Daoy (cell line): ENCODE measurements at regions not wholly inside any gene's neighbourhood (a gene's known extent, or its start where the extent isn't known, plus 50 kb on each side); places are given as distances from the start of the nearest gene placed in this dataset.
A peak's percentile ranks its signal among the peaks of the same experiment; 100 is the strongest.

ENCODE experiments used
- DNase-seq: peaks from one replicate; pipeline ENCODE4 v3.0.0-alpha.2; 2015; ENCODE audit warnings: low read depth

DNA sequence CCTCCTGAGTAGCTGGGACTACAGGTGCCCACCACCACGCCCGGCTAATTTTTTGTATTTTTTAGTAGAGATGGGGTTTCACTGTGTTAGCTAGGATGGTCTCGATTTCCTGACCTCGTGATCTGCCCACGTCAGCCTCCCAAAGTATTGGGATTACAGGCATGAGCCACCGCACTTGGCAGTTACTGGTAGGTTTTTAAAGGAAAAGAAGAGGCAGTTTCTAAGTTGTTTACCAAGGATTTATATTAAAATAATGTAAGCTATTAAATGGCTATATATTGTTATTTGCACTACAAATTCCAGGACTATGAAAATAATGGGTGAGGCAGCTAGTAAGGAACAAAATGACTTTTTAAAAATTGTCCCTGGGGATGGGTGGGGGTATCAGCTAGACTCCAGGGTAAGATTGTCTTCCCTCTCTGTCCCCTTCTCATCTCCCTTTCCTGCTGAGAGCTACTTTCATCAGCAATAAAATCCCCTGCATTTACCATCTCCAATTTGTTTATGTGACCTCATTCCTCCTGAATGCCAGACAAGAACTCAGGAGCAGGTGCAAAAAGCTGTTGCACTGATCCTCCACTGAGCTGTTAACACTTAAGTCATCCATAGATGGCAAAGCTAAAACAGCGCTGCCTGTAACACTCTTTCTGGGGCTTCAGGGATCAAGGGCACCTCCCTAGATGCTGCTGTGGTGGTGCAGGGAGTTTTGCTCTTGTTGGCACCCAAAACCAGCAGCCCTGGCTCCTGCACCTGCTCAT is 165.2 kb downstream of the ZPLD1 start:
- no peak for DNase-seq

DNA sequence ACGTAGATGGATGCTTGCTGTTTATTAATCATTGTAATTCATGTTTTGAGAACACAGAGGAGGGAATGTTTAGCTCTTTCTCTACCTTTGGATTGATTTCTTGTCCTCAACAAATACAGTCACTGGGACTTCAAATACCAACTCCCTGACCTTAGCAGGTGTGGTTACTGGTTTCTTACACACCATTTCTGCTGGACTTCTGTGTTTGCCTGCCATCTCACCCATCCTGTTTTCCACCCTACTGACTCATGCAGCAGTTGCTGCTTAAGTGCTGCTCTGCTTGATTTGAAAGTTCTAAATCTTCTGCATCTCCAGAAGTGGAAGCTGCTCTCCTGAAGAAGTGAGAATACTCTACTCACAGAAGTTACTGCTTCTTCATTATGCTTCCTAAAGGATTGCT is 170.3 kb downstream of the ZPLD1 start:
- DNase-seq, result no peak

DNA sequence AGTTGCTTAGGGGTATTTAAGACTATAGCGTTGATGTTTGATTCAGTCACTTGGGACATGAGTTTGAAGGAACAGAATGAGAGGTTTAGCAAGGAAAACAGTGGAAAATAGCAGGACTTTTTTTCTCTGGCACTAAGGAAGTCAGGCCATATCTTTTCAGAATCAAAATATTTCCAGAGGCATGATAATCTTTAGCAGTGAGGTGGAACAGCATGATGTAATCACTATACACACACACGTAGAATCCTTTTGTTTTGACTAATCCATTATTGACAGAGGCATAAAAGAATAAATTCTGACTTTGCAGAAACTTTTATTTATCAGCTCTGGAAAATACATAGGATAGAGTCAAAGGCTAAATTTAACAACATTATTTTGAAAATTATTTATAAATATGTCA is 174.1 kb downstream of the ZPLD1 start:
- no peak for DNase-seq

DNA sequence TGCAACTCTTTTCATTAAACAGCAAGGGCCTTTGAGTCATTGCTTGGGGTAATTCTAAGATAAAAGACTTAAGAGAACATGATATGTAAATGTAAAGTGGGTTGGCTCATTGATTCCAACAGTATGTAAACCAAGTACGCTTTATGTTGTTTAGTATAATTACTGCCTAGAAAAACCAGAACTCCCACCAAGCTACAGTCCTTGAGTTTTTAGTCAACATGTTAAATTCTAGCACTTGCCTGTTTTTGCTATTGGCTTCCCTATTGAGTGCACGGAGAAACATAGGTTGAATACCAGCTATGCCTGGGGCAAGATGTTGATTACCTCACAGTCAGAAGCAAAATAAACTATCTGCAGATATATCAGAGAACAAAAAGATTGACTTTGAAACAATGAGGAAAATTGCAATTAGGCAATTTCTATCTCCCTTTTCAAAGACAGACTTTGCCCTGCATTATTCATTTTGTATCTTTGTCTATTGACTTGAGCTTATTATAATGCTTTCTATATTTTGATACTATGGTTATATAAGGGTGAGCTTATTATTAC is 179.3 kb downstream of the ZPLD1 start:
- no peak for DNase-seq

DNA sequence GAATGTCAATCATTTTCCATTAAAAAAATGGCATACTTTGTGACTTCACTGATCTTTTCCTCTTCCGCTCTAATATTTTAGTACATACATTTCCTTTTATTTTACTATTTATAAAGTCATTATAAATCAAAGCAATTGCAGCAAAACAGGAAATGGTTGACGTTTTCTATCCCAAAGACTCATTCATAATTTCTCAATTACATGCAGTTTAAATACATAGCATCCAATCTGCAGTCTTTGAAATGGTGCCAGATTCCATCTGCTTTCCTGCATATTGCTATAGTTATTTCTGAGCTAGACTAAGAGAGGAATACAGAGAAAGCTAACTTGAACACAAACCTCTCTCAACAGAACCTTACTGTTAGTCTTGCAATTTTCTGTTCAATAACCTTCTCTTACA is 179.8 kb downstream of the ZPLD1 start:
- no peak for DNase-seq

DNA sequence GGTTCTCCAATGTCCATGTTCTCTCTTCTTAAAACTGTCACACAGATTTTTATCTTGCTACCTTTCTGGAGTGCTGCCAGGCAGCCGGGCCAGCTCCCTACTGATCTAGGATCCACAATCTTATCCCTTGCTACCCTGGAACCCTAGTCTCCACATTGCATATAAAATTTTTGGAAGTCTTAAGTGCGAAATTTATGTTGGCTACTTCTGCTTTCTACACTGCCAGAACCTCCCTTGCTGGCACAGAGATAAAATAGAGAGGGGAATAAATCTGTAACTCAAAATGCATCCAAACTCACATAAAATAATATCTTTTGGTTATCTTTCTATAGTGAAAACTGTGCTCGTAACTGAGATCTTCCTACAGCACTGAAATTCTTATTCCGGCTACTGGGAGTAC is 182.6 kb downstream of the ZPLD1 start:
- no peak for DNase-seq

DNA sequence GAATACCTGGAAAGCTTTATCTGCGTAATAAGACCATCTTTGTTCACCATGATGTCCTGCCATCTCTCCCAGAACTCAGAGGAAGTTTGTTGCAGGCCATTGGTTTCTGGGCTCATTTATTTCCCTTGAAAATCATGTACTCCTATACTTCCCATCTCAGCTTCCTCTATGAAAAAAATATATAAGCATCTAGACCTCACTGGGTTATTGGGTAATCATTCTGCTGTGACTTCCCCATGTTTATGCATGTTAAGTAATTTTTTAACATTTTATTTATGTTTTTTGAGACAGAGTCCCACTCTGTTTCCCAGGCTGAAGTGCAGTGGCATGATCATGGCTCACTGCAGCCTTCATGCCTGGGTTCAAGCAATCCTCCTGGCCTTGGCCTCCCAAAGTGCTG is 184.5 kb downstream of the ZPLD1 start:
- DNase-seq, result no peak

DNA sequence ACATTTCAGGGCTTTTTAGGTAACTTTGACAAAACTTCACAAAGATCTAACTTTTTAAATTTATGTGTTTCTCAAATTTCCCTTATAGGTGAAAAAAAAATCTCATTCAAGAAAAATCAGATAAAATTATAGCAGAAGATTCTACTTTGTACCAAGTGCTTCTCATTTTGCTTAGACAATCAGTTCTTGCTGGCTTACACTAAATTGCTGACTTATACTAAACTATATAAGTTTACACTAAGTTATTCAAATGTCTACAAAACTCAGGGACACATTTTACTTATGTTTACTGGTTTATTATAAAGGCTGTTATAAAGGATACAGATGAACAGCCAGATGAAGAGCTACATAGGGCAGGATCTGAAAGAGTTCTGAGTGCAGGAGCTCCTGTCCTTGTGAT is 195.1 kb downstream of the ZPLD1 start:
- no peak for DNase-seq

DNA sequence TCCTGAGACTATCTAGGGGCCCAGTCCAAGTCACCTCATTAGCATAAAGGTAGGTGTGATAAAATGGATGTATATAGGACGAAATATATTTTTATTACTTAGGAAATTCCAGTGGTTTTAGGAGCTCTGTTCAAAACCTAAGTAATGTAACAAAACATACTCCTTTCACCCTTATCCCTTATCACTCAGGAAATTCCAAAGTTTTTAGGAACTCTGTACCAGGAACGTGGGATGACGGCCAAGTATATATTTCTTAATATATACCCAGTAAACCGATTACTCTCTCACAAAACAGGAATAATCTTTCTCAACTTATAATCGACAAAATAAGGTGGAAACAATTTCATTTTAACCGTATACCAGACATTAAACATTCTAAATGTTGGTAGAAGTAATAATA is 195.7 kb downstream of the ZPLD1 start:
- no peak for DNase-seq

DNA sequence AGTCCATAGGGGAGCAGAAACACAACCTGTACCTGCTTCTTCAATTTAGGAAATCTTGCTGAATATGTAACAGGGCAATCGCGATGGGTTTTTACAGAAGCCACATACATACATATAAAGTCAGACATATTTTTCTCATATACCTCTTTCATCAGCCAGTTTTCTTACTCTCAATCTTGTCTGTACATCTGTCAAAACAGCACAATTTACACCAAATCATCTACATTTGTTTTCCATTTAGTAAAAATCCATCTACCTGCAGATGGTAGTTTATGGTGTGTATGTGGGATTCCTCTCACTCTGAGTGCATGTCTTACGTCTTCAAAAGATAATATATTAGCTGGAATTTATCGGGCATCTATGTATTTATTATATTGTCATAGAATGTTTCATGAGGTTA is 208.7 kb downstream of the ZPLD1 start:
- no peak for DNase-seq

DNA sequence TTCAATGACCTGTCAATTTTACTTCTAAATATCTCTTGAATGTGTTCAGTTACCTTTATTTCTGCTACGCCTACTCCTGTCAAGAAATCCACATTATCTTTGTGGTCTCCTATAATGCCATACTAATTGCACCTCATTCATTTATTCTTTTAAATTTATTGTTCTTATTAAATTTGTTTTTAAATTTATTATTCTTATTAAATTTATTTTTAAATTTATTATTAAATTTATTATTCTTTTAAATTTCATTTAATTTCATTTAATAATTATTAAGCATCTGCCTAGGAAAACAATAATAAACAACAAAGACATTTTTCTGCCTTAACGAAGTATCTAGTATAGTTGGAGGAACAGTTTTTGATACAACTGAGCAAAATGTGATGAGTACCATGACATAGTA is 211.7 kb downstream of the ZPLD1 start:
- DNase-seq, result no peak

DNA sequence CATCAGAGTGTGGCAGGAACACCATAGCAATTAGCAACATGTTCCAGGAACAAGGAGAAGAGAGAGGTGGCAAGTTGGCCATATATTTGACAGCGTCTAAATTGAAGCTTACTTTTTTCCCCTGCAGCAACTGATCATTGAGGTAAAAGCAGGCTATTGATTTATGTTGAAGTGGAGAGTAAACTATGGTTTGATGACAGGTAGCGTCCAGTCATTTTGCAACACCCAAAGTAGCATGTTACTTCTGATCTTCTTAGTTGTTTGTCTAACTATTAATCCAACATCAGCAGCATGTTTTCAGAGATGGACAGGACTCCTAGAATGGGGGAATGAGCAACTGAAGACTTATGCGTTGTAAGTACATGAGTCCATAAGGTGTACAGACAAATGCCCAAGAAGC is 225.8 kb downstream of the ZPLD1 start:
- no peak for DNase-seq

DNA sequence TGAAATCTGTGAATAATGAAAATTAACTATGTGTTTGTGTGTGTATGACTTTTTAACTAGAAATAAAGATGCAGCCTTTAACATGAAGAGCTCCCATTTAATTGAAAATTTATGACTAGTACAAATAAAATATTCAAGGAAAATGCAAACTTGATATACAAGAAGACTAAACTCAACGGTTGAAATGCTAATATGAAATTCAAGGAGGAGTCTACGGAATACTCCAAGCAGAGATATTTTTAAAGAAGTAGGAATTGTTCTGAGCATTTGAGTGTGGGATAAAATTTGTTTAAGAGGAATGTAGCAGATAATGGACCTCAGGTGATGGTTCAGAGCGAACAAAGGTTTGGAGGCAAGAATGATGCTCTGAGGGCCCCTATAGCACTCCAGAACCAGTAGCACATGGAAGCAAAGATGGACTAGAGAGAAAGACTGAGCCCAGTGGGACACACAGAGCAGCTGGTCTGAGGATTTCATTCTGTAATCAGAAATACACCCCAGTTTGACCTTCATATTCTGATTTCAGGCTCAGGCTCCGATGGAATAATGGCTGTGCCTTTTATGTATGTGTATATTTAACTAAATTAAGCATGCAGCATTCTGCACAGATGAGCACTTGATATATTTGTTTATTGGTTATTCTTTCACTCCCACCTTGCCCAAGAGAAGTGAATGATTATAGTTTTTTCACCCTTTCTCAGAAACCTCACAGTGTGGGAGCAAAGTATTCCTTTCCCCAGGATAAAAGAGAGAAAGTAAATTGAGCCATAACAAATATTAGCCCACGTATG is 227.1 kb downstream of the ZPLD1 start:
- no peak for DNase-seq

DNA sequence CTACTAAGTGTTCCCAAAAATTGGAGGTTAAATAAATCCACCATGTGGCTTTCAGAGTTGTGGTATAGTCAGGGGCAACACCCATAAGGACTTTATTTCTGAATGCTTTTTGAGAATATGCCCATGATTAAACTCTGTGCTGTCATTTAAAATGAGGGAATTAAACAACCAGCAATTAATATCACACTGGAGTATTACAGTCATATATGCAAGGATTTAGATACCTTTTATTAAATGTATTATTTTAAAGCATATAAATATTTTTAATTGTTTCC is 227.6 kb downstream of the ZPLD1 start:
- no peak for DNase-seq

DNA sequence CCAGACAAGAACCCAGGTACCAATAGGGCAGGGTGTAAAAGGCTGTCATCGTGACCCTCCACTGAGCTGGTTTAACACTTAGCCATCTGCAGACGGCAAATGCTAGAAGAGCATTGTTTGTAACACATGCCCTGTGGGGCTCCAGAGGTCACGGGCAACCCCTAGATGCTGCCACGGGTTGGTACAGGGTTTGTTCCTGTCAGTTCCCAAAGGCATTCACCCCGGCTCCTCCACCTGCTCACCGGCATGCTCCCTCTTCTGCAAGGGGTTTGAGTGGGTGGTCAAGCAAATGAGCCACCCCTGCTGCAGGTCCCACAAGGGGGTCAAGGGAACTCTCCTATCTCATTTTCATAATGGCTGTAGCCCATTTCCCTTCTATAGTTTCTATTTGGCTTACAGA is 229.3 kb downstream of the ZPLD1 start:
- DNase-seq, result no peak

DNA sequence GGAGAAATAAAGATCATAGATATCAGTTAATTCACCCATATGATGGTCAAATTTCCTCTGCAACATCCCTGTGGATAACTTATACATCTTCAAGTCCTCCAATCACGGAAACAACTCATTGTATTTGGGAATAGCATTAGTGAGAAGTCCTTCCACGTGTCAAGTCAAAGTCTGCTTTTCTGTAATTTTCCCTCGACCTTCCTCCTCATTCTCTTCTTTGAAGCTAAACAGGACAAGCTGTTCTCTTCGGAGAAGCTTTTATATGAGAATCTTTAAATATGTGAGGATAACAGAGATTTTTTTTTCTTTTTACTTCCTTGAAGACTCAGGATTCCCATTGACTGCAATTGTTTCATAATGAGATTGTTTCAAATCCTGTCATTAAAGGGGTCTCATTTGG is 230.4 kb downstream of the ZPLD1 start:
- DNase-seq, result no peak

DNA sequence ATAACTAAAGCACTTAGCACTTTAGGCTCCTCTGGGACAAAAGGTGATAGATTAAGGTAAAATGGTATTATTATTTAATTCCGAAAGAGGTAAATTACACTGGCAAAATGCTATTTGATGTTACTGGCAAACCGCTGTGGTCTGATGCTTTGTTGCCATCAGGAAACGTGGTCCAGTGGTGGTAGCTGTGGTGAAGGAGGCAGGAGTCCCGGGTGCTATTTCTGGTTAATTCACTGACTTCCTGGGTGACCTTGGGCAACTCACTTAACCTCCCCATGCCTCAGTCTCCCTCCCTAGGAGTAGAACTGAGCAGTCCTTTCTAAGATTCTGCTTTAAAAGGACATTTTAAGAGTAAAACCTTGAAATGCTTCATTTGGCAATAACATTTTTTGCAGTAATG is 233.4 kb downstream of the ZPLD1 start:
- DNase-seq, result no peak

DNA sequence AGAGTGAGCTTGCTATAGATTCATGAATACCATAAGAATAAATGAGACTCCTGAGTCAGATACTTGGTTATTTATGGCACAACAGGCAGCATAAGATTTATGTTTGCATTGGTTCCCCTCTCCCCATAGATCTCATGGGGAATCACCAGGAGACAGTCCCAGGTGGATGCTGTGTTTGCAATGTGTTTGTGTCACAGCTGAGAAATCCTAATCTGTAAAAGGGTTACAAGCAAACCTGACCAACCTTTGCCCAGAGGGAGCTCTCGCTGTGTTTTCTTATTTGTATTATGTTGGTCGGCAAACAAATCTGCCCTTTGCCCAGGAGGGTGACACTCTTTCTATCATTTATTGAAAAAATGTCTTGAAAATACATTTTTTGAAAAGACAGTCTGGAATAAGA is 236.2 kb downstream of the ZPLD1 start:
- no peak for DNase-seq

DNA sequence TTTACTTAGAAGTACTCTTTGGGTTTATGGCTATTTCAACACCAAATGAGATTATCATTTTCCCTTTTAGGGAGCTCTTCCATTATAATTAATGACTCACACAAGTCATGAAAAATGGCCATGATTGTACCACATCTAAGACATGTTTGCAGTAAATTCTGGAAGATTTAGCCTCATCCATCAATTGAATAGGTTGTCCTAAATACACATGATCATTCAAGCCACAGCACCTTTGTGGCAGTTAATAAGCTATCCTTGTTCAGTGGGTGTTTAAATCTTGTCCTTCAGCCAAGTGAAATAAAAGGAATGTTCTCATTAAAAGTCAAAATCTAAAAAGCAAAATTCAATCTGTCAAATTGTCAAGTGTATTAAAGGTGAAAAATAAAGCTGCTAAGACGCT is 237.5 kb downstream of the ZPLD1 start:
- no peak for DNase-seq

DNA sequence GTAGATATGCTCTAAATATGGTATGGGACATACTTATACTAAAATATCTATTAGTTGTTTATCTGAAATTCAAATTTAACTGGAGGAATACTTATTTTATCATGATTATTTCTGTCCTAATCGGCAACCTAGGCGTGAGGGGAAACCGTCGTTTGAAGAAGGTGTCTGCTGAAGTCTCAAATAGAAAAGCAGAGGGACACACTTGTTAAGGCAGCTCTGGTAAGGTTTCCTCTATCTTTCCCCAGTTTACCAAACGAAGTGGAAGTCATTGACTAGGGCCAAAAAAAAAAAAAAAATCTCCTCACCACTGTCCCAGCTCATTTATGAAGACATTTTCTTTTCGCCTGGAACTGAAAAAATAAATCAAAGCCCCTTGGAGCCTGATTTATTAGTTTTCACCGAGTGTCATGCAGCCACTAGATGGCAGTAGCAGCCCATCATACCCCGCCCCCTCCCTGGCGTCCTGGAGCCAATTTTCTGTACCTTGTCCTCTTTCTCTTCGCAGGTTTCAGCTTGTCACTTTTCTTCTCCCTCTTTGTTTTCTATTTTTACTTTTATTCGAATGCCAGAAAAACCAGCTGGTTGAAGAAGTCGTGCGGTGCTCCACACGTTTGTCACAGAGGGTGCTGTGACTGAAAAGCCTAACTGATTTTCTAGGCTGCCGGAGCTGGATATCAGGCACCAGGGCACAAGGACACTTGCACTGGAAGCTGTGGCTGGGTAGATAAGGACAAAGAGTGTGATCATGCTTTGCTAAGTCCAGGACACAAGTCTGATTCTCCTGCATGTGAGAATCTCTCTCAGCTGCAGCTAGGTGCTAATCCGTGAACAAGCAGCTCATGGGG is 238.7 kb downstream of the ZPLD1 start:
- peak; percentile 23 for DNase-seq

DNA sequence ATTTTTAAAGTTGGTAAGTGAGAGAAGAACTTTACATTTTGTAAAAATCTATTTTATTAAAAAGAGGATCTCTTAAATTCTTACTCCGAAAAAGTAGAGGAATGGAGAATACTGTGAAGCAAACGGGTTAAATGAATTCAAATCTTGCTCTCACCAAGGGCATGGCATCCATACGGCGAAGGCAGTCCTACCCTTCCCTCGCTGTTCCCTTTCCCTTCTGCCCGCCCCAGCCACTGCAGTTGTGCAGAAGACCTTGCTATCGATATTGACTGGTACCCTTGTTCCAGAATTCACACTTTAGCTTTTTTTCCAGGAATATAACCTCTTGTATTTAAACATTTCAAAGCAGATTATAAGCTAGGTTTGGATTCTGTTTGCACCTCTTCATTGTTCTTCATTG is 239.5 kb downstream of the ZPLD1 start:
- DNase-seq, result no peak

DNA sequence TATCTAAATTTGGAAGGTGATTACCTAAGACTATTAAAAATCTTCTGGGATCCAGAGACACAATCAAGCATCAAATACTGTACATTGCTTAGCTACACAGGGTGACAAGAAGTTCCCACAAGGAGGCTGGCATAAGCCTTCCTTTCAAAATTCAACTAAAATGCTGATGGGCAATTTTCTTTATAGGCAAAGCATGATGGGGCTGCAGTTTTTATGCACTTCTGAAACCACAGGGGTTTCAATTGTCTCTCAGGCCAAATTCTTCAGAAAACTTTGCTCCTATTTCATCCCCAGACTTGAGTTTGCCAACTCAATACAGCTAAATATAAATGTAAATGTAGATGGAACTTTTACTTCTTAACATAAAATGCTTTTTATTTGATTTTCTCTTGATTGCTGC is 241.6 kb downstream of the ZPLD1 start:
- DNase-seq, result no peak

DNA sequence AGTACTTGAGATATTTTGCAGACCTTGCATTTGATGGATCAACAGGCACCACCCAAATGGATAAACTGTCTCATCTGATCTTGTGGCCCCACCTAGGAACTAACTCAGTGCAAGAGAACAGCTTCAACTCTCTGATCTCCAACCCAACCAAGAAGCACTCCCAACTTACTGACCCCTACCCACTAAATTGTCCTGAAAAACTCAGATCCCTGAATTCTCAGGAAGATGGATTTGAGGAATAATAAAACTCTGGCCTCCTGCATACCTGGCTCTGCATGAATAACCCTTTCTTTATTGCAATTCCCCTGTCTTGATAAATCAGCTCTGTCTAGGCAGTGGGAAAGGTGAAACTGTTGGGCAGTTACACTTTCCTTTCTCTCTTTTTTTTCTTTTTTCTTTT is 247.9 kb downstream of the ZPLD1 start:
- no peak for DNase-seq
